ENCODE measurements at regions not wholly inside any gene's neighbourhood (a gene's known extent, or its start where the extent isn't known, plus 50 kb on each side); places are given as distances from the start of the nearest gene placed in this dataset.

DNA sequence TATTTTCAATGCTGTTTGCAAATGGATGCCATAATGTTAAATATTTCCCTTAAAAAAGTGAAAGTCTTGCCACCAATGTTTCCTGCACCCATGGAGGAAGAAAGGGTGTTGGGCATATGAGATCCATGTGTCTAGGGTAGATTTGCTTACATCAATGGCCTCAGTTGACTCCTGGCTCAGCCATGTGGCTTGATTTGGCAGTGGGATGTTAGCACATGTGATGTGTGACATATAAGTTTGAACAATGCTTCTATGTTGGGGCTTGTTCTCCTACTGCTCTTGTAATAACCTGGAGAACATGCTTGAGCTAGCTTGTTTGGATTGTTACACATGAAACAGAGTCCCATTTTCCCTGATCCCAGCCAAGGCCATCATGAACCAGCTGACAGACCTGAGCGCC lies 187.6 kb downstream of the SCP2D1 start:
- Mint-ChIP-seq H3K36me3 (ENCODE audit: low read depth) (no peaks in the 10 kb centered on the region), H3K4me1 (ENCODE audit: low read depth) (no peaks in the 10 kb centered on the region), H3K4me3 (no peak overlapping the region), H3K9me3 (no peaks in the 10 kb centered on the region), H3K27ac (no peak overlapping the region), H3K27me3 (peaks cover 7% of the 10 kb centered on the region)

DNA sequence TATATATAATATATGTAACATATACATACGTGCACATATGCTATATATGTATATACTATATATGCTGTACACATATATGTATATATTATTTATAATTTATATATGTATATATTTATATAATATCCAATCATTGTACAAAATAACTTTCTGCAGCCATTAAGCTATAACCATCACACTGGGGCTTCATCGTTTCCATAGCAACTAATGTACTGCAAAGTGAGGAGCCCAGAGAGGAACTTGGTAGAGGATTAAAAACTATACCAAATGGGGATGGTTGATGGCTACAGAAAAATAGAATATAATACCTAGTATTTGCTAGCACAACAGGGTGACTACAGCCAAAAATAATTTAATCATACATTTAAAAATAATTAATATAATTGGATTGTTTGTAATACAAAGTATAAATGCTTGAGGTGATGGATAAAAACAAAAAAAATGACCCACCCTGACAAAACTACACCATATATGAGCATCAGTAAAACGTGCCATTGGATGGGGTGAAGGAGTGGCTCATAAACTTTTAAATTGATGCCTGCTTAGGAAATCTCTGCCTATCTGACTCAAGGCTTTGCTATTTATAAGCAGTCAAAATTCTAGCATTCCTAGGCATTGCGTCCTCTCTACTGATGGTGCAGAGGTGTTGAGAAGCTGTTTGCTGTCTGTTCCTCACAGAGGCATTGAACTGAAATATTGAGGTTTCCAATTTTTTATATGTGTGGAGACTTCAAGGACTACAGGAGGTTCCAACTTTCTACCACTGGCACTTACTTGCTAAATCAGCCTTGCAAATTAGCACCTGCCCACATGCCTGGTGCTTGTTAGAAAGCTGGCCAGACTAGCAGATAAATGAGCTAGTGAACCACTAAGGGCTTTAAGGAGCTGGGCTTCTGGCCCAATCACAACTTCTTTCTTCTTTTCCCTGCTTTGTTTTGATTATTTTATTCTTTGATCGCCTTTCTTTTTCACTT lies 190.1 kb downstream of the SCP2D1 start:
- H3K36me3 Mint-ChIP-seq (ENCODE audit: low read depth): no peaks in the 10 kb centered on the region
- no peaks in the 10 kb centered on the region for H3K4me1 Mint-ChIP-seq (ENCODE audit: low read depth)
- H3K4me3 Mint-ChIP-seq: no peak overlapping the region
- H3K9me3 Mint-ChIP-seq: no peaks in the 10 kb centered on the region
- peaks cover 7% of the 10 kb centered on the region for H3K27me3 Mint-ChIP-seq
- H3K27ac Mint-ChIP-seq: no peak overlapping the region

DNA sequence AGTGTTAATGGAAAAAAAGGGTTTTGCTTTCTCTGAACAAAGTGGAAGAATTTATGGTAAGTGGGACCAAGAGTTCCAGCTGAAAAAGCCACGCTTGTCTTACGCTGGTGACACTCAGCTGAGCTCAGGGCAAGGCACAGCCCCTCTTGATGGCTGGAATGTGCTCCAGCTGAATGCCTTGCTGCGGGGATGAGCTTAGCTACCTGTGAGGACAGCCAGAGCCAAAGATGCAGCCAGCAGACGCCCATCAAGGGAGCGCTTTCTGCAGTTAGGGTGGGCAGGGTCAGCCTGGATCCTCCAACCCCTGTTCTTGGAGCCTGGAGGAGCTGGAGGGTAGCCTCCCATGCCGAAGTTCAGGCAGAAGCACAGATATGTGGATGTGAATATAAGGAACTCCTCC lies 191.4 kb downstream of the SCP2D1 start:
- Mint-ChIP-seq H3K27me3 (peaks cover 7% of the 10 kb centered on the region), H3K9me3 (no peaks in the 10 kb centered on the region), H3K36me3 (ENCODE audit: low read depth) (no peaks in the 10 kb centered on the region), H3K4me3 (no peak overlapping the region), H3K27ac (no peak overlapping the region), H3K4me1 (ENCODE audit: low read depth) (no peaks in the 10 kb centered on the region)

DNA sequence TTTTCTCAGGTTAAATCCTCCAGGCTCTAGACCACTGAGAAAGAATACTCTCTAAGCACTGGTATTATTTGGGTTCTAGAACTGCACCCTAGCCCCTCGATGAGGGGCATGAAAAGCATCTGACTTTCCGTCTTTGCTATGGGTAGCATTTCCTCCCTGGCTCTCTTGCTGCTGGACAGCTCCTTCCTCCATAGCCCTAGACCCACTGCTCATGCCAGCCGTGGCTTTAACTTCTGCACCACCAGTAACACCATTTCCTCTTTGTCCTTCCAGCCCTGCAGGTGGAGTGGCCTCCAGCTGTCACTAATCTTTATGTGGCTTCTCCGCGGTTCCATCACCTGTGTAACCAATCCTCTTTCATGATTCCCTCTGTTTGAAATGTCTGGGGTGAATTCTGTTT lies 194.9 kb downstream of the SCP2D1 start:
- no peaks in the 10 kb centered on the region for H3K9me3 Mint-ChIP-seq
- H3K4me3 Mint-ChIP-seq: no peak overlapping the region
- no peaks in the 10 kb centered on the region for H3K4me1 Mint-ChIP-seq (ENCODE audit: low read depth)
- peaks cover 7% of the 10 kb centered on the region for H3K27me3 Mint-ChIP-seq
- no peaks in the 10 kb centered on the region for H3K36me3 Mint-ChIP-seq (ENCODE audit: low read depth)
- no peak overlapping the region for H3K27ac Mint-ChIP-seq

DNA sequence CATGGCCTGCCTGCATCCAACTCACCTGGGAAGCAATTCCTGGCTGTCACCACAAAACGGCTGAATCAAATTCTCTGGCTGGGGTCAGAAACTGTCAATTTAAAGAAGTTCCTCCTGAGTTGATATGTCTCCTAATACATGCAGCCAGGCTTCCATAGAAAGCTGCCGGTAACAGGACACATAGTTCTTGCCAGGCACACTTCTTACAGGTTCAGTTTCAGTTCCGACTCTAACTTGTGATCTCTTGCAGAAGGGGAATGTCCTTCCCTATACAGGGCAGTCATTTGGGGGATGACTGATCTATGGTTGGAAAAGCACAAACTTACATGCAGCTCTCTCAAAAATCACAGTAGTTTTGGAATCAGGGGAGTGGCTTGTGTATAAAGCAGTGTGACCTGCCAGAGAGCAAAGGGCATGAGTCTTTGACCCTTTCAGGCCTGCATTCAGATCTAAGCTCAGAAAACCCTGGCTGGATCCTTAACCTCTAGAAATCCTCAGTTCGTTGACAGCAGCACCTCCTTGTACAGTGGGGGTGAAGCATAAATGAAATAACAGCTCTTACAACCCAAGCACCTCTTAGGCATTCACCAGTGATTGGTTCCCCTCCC lies 195.6 kb downstream of the SCP2D1 start:
- no peaks in the 10 kb centered on the region for H3K36me3 Mint-ChIP-seq (ENCODE audit: low read depth)

DNA sequence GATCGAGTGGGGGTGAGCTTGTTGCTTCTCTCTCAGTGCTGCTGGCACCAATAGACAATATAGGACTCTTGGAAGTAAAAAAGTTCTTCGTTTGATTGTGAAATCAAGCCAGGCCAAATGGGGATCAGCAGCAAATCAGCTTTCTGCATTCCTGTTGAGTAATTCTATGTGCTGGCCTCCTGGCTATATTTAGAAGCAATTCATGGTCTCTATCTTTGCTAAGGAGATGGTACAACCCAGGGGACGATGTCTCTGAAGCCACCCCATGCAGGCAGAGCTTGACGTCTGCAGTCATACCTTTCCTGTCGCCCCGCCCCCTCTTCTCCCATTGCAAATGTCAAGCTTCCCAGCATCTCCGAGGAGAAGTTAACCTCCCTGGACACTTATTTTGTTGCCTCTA lies 199.1 kb downstream of the SCP2D1 start:
- Mint-ChIP-seq H3K4me1 (ENCODE audit: low read depth) (no peaks in the 10 kb centered on the region), H3K27ac (no peak overlapping the region), H3K4me3 (no peak overlapping the region)

More for the DNA sequence above, 195.6 kb downstream of the SCP2D1 start:
- Mint-ChIP-seq H3K27me3 (peaks cover 6% of the 10 kb centered on the region), H3K4me3 (no peak overlapping the region), H3K27ac (no peak overlapping the region), H3K9me3 (no peaks in the 10 kb centered on the region), H3K4me1 (ENCODE audit: low read depth) (no peaks in the 10 kb centered on the region)

DNA sequence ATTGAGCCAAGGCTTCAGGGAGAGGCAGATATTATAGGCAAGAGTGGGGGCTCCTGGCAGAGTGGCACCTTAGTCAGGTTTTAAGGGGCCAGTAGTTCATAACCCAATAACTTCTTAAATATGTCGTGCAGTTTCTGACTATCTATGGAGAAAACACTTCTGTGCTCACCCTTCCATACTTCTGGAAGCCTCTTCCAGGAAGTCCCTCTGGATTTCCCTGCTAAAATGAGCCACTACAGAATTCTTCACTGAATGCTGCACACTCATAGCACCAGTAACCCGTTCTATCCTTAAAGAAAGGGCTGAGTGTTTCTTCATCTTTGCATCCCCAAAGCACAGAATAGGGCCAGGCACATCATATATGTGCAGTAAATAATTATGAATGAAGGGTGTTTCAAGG lies 198.5 kb upstream of the SLC24A3 start:
- H3K27ac Mint-ChIP-seq: no peak overlapping the region
- no peaks in the 10 kb centered on the region for H3K27me3 Mint-ChIP-seq
- no peaks in the 10 kb centered on the region for H3K36me3 Mint-ChIP-seq (ENCODE audit: low read depth)
- H3K9me3 Mint-ChIP-seq: no peaks in the 10 kb centered on the region
- H3K4me1 Mint-ChIP-seq (ENCODE audit: low read depth): no peaks in the 10 kb centered on the region
- no peak overlapping the region for H3K4me3 Mint-ChIP-seq

More for the DNA sequence above, 199.1 kb downstream of the SCP2D1 start:
- Mint-ChIP-seq H3K9me3 (no peaks in the 10 kb centered on the region), H3K36me3 (ENCODE audit: low read depth) (no peaks in the 10 kb centered on the region), H3K27me3 (no peaks in the 10 kb centered on the region)

DNA sequence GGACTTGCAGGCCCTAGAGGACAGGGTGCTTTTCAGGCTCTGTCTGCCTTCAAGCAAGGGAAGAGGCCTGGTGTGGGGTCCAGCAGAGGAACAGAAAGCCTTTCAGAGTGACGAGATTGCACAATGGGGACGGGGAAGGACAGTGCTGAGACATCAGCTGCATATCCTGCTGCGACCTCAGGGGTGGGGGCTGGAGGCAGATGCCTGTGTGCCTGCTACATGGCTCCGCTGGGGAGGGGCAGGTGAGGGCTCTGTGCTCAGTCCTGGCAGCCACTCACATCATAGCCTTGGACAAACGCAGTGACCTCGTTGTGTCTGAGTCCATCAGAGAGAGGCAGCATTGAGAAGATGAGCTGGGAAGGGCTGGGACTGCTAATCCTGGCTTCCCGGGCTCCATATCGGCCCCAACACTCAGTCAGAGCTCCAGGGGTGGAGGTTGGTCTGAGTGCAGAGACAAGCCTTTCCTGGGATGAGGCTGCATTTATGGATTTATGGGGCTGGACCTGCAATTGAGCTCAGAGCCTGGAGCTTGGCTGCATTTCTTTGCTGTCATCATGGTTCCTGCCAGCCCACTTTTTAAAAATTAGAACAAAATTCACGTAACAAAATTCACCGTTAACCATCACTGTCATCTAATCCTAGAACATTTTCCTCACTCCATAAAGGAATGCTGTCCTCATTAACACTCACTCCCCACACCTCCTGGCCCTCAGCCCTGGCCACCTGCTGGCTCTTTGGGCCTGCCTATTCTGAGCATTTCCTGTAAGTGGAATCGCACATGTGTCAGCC lies 196.9 kb upstream of the SLC24A3 start:
- Mint-ChIP-seq H3K4me3 (no peak overlapping the region), H3K9me3 (no peaks in the 10 kb centered on the region), H3K36me3 (ENCODE audit: low read depth) (no peaks in the 10 kb centered on the region), H3K27me3 (no peaks in the 10 kb centered on the region), H3K4me1 (ENCODE audit: low read depth) (no peaks in the 10 kb centered on the region), H3K27ac (no peak overlapping the region)

DNA sequence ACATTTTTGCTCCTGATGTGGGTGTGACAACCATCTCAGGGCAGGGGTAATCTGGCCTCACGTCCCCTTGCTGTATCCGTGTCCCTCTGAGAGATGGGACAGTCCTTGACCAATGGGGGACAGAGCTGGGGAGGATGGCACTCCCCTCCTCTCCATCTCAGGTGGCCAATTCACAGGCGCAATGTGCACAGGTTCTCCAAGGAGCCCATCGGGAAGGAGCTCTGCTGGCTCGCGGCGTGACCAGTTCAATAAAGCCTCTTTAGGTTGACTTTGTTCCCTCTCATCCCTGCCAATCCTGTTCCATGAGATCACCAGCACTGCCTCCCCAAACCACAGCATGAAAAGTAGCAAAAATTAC lies 196.3 kb upstream of the SLC24A3 start:
- H3K9me3 Mint-ChIP-seq: no peaks in the 10 kb centered on the region
- H3K4me3 Mint-ChIP-seq: no peak overlapping the region
- no peak overlapping the region for H3K27ac Mint-ChIP-seq
- H3K4me1 Mint-ChIP-seq (ENCODE audit: low read depth): no peaks in the 10 kb centered on the region
- H3K36me3 Mint-ChIP-seq (ENCODE audit: low read depth): no peaks in the 10 kb centered on the region
- H3K27me3 Mint-ChIP-seq: no peaks in the 10 kb centered on the region

DNA sequence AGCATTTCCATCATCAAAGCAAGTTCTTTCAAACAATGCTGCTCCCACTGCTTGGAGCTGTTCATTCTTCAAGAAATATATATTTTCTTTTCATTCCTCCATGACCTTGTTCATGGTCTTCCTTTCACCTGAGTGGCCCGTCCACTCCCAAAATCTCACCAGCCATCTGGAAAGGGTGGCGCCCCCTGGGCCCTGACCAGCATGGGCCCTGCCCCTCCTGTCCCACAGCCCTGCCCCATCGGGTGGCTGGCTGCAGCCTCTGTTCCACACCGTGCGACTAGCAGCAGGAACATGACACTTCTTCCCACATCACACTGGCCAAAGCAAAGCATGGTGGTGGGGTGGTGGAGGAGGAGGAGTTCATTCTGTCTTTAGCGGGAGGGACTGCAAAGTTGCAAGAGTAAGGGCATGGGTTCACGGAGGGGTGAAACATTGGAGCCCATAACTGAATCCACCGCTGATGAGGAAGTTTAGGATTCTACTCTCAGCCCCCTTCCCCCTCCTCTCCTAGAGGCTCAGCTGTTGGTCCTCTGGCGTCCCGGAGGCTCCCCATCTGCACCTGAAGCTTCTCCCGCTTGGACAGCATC lies 195.2 kb upstream of the SLC24A3 start:
- Mint-ChIP-seq H3K4me1 (ENCODE audit: low read depth) (no peaks in the 10 kb centered on the region), H3K36me3 (ENCODE audit: low read depth) (no peaks in the 10 kb centered on the region), H3K27ac (no peak overlapping the region), H3K27me3 (no peaks in the 10 kb centered on the region), H3K9me3 (no peaks in the 10 kb centered on the region), H3K4me3 (no peak overlapping the region)

DNA sequence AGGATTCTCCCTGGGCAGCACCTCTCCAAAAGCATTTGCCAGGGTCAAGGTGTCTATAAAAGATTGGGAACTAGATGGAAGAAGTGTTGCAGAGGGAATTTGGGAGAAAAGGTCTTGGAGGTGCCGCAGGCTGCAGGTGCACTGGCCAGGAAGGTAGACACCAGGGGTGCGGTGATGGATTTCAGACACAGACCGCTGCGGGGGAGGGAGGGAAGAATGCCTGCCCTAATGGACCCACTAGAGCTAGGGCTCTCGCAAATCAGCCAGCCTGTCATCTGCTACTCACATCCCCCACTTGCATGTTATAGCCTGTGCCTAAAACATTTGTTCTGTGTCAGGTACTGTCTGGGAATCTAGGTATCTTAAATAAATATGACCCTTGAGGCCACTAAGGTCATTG lies 193.6 kb upstream of the SLC24A3 start:
- H3K4me1 Mint-ChIP-seq (ENCODE audit: low read depth): no peaks in the 10 kb centered on the region
- no peaks in the 10 kb centered on the region for H3K36me3 Mint-ChIP-seq (ENCODE audit: low read depth)

DNA sequence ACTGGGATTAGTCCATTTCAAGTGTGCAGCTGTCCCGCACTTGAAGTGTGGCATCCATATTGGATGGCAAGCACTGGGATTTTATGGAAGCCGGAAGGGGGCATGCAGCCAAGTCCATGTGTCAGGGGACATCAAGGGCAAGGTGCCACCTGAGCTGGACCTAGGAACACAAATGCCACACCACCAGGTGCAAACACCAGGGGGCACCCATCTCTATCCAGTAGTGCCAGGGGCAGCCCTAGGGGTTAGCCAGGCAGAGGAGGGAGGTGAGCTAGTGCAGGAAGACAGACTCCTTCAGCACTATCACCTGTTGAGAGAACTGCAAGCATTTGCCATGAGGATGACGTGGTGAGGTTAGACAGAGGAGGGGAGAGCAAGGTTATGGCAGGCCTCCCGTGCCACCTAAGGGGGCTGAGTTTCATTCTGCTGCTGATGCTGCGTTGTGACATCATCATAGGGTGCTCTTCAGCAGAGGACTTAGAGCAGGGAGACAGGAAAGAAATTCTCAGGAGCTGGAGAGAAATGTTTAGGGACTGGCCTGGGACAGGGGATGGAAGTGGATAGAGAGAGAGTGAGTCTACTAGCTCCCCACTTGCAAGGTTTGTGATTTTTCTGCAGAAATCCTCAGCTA lies 192.6 kb upstream of the SLC24A3 start:
- H3K9me3 Mint-ChIP-seq: no peaks in the 10 kb centered on the region
- no peaks in the 10 kb centered on the region for H3K4me1 Mint-ChIP-seq (ENCODE audit: low read depth)
- H3K36me3 Mint-ChIP-seq (ENCODE audit: low read depth): no peaks in the 10 kb centered on the region
- no peak overlapping the region for H3K4me3 Mint-ChIP-seq
- no peak overlapping the region for H3K27ac Mint-ChIP-seq
- peaks cover 5% of the 10 kb centered on the region for H3K27me3 Mint-ChIP-seq

More for the DNA sequence above, 193.6 kb upstream of the SLC24A3 start:
- Mint-ChIP-seq H3K27ac (no peak overlapping the region), H3K9me3 (no peaks in the 10 kb centered on the region), H3K4me3 (no peak overlapping the region), H3K27me3 (peaks cover 5% of the 10 kb centered on the region)

DNA sequence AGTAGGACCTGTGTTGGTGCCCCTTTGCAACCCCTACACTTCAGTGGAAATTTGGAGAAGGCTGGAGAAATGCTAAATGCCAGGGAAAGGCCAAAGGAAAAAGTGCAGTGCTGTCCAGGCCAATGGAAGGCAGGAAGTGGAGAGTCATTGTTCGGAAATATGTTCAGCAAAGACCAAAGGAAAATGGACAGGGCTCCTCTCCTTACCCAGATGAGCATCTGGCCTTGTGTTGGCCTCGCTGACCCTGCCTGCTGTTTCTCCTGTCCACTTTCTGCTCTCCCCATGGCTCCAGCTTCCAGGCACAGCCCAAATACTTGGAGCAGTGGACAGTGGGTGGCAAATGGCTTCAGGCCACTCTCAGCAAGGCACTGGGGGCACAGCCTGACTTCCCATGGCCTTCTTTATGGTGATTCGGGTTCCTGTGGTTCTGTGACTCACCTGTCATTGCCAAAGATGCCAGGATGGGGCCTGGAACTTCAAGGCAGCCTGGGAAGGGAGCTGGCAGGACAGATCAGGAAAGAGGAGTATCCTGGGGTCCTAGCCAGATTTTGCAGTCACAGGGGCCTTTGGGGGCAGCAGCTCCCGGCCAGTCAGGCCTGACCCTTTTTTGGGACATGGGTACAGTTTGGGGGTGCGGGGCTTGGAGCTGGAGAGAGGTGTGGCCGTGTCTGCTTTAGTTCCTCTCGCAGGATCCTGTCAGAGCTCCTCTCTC lies 190.9 kb upstream of the SLC24A3 start:
- H3K27ac Mint-ChIP-seq: no peak overlapping the region
- no peak overlapping the region for H3K4me3 Mint-ChIP-seq
- H3K36me3 Mint-ChIP-seq (ENCODE audit: low read depth): no peaks in the 10 kb centered on the region
- no peaks in the 10 kb centered on the region for H3K4me1 Mint-ChIP-seq (ENCODE audit: low read depth)
- H3K9me3 Mint-ChIP-seq: no peaks in the 10 kb centered on the region
- peaks cover 5% of the 10 kb centered on the region for H3K27me3 Mint-ChIP-seq

DNA sequence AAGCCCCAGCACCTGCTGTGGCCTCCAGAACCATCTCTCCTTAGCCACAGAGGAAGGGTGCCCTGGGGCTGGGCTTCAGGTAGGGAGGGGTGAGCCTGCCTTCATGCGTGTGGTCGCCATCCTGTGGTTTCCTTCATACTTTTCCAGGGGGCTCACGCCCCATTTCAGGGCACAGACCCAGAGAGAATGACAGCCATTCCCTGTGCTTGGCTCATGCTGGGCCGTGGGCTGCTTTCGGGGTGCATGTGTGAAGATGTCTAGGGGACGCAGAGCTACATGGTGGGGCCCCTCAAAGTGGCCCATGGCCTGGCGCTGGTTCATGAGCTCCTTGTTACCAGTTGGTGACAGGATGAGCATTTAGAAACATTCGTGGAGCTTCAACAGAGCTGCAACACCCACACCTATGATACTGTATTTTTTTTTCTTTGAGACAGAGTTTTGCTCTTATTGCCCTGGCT lies 190.3 kb upstream of the SLC24A3 start:
- Mint-ChIP-seq H3K27me3 (peaks cover 5% of the 10 kb centered on the region), H3K9me3 (no peaks in the 10 kb centered on the region), H3K27ac (no peak overlapping the region), H3K4me1 (ENCODE audit: low read depth) (no peaks in the 10 kb centered on the region), H3K36me3 (ENCODE audit: low read depth) (no peaks in the 10 kb centered on the region), H3K4me3 (no peak overlapping the region)
